ENCODE measurements at regions not wholly inside any gene's neighbourhood (a gene's known extent, or its start where the extent isn't known, plus 50 kb on each side); places are given as distances from the start of the nearest gene placed in this dataset.

- no peak overlapping the region for H3K27ac Mint-ChIP-seq
- ATAC-seq = no peak
- POLR2A ChIA-PET = no interaction called here
Observed at GRCh38 chr18:56374007-56374655, 264.3 kb downstream of the TXNL1 start.

GRCh38 chr18:56373601-56374000 lies 264.8 kb downstream of the TXNL1 start:
- H3K27ac Mint-ChIP-seq = no peak overlapping the region
- ATAC-seq = no peak
- no peak overlapping the region for H3K4me3 Mint-ChIP-seq
- H3K4me1 Mint-ChIP-seq = no peaks in the 10 kb centered on the region
- no peaks in the 10 kb centered on the region for H3K9me3 Mint-ChIP-seq (ENCODE audit: low read depth)
- POLR2A ChIA-PET = no interaction called here
- CTCF ChIA-PET = interaction anchor here (0.6 kb wide), 1 partner anchor 1166 kb away, joined by 3 read pairs; no protein-coding TSS in a partner anchor
- no peaks in the 10 kb centered on the region for H3K36me3 Mint-ChIP-seq (ENCODE audit: low read depth)
- intact Hi-C loops (cut with DNase I, micrococcal nuclease) = no loop called here
- H3K27me3 Mint-ChIP-seq = peaks cover 2% of the 10 kb centered on the region
- no peak for DNase-seq

More at GRCh38 chr18:56374007-56374655, 264.3 kb downstream of the TXNL1 start:
- no peak for DNase-seq
- Mint-ChIP-seq H3K4me3 (no peak overlapping the region), H3K27me3 (peaks cover 2% of the 10 kb centered on the region), H3K4me1 (no peaks in the 10 kb centered on the region), H3K36me3 (ENCODE audit: low read depth) (no peaks in the 10 kb centered on the region), H3K9me3 (ENCODE audit: low read depth) (no peaks in the 10 kb centered on the region)
- intact Hi-C loops (cut with DNase I, micrococcal nuclease) = no loop called here
- CTCF ChIA-PET = no interaction called here

DNA sequence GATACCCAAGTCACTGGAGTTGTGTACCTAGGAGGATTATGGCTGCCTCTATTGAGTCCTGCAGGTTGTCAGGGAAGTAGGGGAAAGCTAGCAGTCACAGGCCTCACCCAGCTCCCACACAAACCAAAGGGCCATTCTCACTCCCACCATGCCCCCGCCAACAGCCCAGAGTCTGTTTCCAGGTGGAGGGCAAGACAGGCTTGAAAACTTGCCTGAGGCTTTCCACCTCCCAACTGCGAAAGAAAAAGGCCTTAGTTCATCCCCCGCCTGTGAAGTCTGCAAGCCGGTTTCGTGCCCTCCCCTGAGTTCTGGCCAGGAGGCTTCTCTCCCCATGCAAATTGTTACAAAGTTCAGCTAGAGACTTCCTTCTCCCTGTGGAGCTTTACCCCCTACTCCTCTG lies 270.3 kb downstream of the TXNL1 start:
- ChIA-PET POLR2A (no interaction called here), CTCF (no interaction called here)
- ATAC-seq (no peak), DNase-seq (no peak)
- Mint-ChIP-seq H3K4me3 (no peak overlapping the region), H3K27ac (no peak overlapping the region), H3K27me3 (peaks cover 2% of the 10 kb centered on the region), H3K9me3 (ENCODE audit: low read depth) (no peaks in the 10 kb centered on the region), H3K4me1 (no peaks in the 10 kb centered on the region), H3K36me3 (ENCODE audit: low read depth) (no peaks in the 10 kb centered on the region)
- intact Hi-C loops (cut with DNase I, micrococcal nuclease) = loop anchor here in 1 of 2 experiments (10.0 kb wide), 1 partner anchor 63 kb away; no protein-coding TSS in a partner anchor

- POLR2A ChIA-PET = interaction anchor here (0.6 kb wide), 1 partner anchor 507 kb away, joined by 4 read pairs; no protein-coding TSS in a partner anchor
- Mint-ChIP-seq H3K4me3 (no peak overlapping the region), H3K36me3 (ENCODE audit: low read depth) (no peaks in the 10 kb centered on the region), H3K27me3 (no peaks in the 10 kb centered on the region), H3K4me1 (no peaks in the 10 kb centered on the region), H3K9me3 (ENCODE audit: low read depth) (peaks cover 5% of the 10 kb centered on the region), H3K27ac (no peak overlapping the region)
- CTCF ChIA-PET = no interaction called here
- no peak for DNase-seq
- intact Hi-C loops (cut with DNase I, micrococcal nuclease) = loop anchor here in 1 of 2 experiments (10.0 kb wide), 2 partner anchors 56 to 216 kb away; no protein-coding TSS in a partner anchor
- no peak for ATAC-seq
Observed at GRCh38 chr18:56358608-56359280, 279.6 kb downstream of the TXNL1 start.

DNA sequence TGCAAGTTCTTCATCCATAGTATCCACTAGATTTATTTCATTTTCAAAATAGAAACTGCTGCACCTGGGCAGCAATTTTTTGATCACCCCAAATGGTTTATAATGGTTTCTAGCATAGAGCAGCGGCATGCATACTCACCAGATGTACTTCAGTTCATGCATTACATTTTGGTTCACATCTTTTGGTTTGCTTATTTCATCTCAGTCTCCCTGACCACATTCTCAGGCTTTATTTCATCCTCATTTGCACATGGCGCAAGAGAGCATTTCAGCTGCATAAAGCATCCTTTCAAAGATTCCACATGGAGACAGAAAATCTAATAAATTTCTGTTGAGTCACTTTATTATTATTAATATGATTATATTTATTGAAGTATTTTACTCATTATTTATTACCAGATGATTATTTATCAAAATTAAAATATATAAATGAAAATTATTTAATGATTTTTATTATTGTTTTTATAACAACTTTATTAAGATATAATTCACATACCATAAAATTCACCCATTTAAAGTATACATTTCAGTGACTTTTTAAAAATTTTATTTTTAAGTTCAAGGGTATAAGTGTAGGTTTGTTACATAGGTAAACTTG lies 284.6 kb downstream of the TXNL1 start:
- Mint-ChIP-seq H3K27ac (no peak overlapping the region), H3K27me3 (no peaks in the 10 kb centered on the region), H3K4me3 (no peak overlapping the region), H3K36me3 (ENCODE audit: low read depth) (no peaks in the 10 kb centered on the region), H3K4me1 (no peaks in the 10 kb centered on the region), H3K9me3 (ENCODE audit: low read depth) (no peaks in the 10 kb centered on the region)
- DNase-seq = no peak
- ChIA-PET CTCF (no interaction called here), POLR2A (no interaction called here)
- no peak for ATAC-seq
- intact Hi-C loops (cut with DNase I, micrococcal nuclease) = loop anchor here in 1 of 2 experiments (10.0 kb wide), 2 partner anchors 61 to 221 kb away; no protein-coding TSS in a partner anchor

GRCh38 chr18:56351911-56352500 lies 286.4 kb downstream of the TXNL1 start:
- Mint-ChIP-seq H3K9me3 (ENCODE audit: low read depth) (no peaks in the 10 kb centered on the region), H3K27ac (no peak overlapping the region), H3K27me3 (no peaks in the 10 kb centered on the region), H3K4me3 (no peak overlapping the region), H3K36me3 (ENCODE audit: low read depth) (no peaks in the 10 kb centered on the region), H3K4me1 (no peaks in the 10 kb centered on the region)
- POLR2A ChIA-PET = no interaction called here
- no peak for DNase-seq
- no peak for ATAC-seq
- CTCF ChIA-PET = no interaction called here
- intact Hi-C loops (cut with DNase I, micrococcal nuclease) = loop anchor here in 1 of 2 experiments (10.0 kb wide), 2 partner anchors 63 to 223 kb away; no protein-coding TSS in a partner anchor

- intact Hi-C loops (cut with DNase I, micrococcal nuclease) = no loop called here
- no peak for DNase-seq
- H3K36me3 Mint-ChIP-seq (ENCODE audit: low read depth) = no peaks in the 10 kb centered on the region
- no peak overlapping the region for H3K4me3 Mint-ChIP-seq
- ChIA-PET CTCF (no interaction called here), POLR2A (no interaction called here)
- no peak for ATAC-seq
- H3K27ac Mint-ChIP-seq = no peak overlapping the region
- H3K4me1 Mint-ChIP-seq = no peaks in the 10 kb centered on the region
- H3K9me3 Mint-ChIP-seq (ENCODE audit: low read depth) = no peaks in the 10 kb centered on the region
- peaks cover 3% of the 10 kb centered on the region for H3K27me3 Mint-ChIP-seq
Observed at GRCh38 chr18:56337507-56337906, 300.9 kb downstream of the TXNL1 start.

- DNase-seq = no peak
- no peaks in the 10 kb centered on the region for H3K9me3 Mint-ChIP-seq (ENCODE audit: low read depth)
- intact Hi-C loops (cut with DNase I, micrococcal nuclease) = no loop called here
- H3K36me3 Mint-ChIP-seq (ENCODE audit: low read depth) = no peaks in the 10 kb centered on the region
- H3K27me3 Mint-ChIP-seq = no peaks in the 10 kb centered on the region
- CTCF ChIA-PET = no interaction called here
- no peaks in the 10 kb centered on the region for H3K4me1 Mint-ChIP-seq
- H3K27ac Mint-ChIP-seq = no peak overlapping the region
- POLR2A ChIA-PET = no interaction called here
- no peak for ATAC-seq
- no peak overlapping the region for H3K4me3 Mint-ChIP-seq
Observed at GRCh38 chr18:56333839-56334238, 304.6 kb downstream of the TXNL1 start.

- no peak overlapping the region for H3K27ac Mint-ChIP-seq
- no peaks in the 10 kb centered on the region for H3K36me3 Mint-ChIP-seq (ENCODE audit: low read depth)
- ATAC-seq (no peak), DNase-seq (no peak)
- no peak overlapping the region for H3K4me3 Mint-ChIP-seq
- intact Hi-C loops (cut with DNase I, micrococcal nuclease) = no loop called here
- POLR2A ChIA-PET = no interaction called here
- H3K9me3 Mint-ChIP-seq (ENCODE audit: low read depth) = no peaks in the 10 kb centered on the region
- CTCF ChIA-PET = no interaction called here
- H3K27me3 Mint-ChIP-seq = no peaks in the 10 kb centered on the region
- no peaks in the 10 kb centered on the region for H3K4me1 Mint-ChIP-seq
Observed at GRCh38 chr18:56333146-56333545, 305.2 kb downstream of the TXNL1 start.

DNA sequence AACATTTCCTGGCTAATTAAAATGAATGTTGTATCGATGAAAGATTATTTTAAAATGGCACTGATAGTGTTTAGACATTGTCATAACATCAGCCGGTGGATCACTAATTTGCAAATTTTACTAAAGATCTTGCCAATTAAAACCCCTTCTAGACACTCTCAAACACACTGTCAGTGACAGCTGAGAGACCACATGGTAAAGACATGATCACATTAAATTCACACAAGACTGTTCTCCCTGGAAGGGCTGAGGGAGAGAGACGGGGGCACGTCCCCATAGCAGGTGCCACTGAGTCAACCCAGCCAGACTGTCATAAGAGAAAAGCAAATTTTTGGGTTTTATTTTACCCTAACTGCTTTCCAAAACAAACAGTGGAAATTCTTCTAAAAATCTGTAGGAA lies 306.0 kb downstream of the TXNL1 start:
- H3K27me3 Mint-ChIP-seq = no peaks in the 10 kb centered on the region
- ATAC-seq (no peak), DNase-seq (no peak)
- POLR2A ChIA-PET = no interaction called here
- no peak overlapping the region for H3K27ac Mint-ChIP-seq
- intact Hi-C loops (cut with DNase I, micrococcal nuclease) = no loop called here
- H3K4me3 Mint-ChIP-seq = no peak overlapping the region
- no peaks in the 10 kb centered on the region for H3K9me3 Mint-ChIP-seq (ENCODE audit: low read depth)
- CTCF ChIA-PET = no interaction called here
- no peaks in the 10 kb centered on the region for H3K36me3 Mint-ChIP-seq (ENCODE audit: low read depth)
- H3K4me1 Mint-ChIP-seq = no peaks in the 10 kb centered on the region

DNA sequence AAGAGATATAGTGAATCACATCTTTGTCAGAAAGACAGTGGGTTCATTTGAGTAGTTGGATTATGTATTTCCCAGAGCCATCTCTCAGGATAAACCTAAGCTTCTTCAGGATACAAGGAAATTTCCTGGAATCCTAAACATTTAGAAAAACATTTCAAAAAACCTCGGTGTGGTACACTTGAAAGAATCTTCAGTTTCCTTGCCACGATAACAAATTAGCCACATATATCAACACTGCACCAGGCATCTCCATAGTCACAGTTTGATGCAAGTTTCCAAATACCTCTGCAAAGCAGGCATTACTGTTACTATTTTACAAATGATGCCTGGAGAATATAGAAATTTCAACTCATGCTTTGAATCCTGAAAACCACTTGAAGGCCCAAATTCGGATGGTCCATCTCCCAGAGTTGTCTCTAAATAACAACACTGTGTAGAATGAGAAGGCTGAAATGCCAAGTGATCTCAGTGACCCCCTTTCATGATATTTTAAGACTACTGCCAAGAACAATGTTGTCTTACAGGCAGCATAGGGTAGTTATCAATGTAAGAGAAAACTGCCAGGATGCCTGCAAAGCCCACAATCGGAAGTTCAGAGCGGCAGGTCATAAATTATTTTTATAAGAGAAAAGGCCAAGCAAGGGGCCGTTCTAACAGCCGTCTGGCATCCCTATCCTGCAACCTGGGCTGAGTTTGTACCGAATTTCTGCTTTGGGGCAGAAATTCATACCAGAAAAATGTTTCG lies 307.9 kb downstream of the TXNL1 start:
- no peaks in the 10 kb centered on the region for H3K9me3 Mint-ChIP-seq (ENCODE audit: low read depth)
- CTCF ChIA-PET = no interaction called here
- no peak for ATAC-seq

More for the DNA sequence above, 307.9 kb downstream of the TXNL1 start:
- Mint-ChIP-seq H3K36me3 (ENCODE audit: low read depth) (no peaks in the 10 kb centered on the region), H3K4me1 (no peaks in the 10 kb centered on the region), H3K27ac (no peak overlapping the region), H3K4me3 (no peak overlapping the region), H3K27me3 (no peaks in the 10 kb centered on the region)
- DNase-seq = no peak
- intact Hi-C loops (cut with DNase I, micrococcal nuclease) = no loop called here
- POLR2A ChIA-PET = no interaction called here

Data from activated CD4-positive, alpha-beta T cell treated with anti-CD3 and anti-CD28 coated beads for 36 hours (primary cell).